SK-N-SH (cell line): ENCODE measurements at regions not wholly inside any gene's neighbourhood (a gene's known extent, or its start where the extent isn't known, plus 50 kb on each side); places are given as distances from the start of the nearest gene placed in this dataset.
"Not testable (repeated sequence)": the region's sequence is repeated elsewhere in the genome, so short reads cannot be mapped to it uniquely, and the experiment has no call there.

Source experiments
- CTCF ChIA-PET: fragments of 300-600, 350-600 bp; formaldehyde crosslinking; extraction: SDS; loops from one replicate; lab custom pipeline; 2021; lab: Yijun Ruan, JAX
- POLR2A ChIA-PET: fragments of 350-600 bp; sonication (Branson Sonifier 250); formaldehyde crosslinking; extraction: SDS; loops from one replicate; lab custom pipeline; 2020; ENCODE audit warnings: antibody characterized with exemption, inconsistent platforms; lab: Yijun Ruan, JAX
- DNase-seq: peaks from one replicate; pipeline ENCODE4 v3.0.0; 2012
- H2AFZ ChIP-seq: fragments of 200-600 bp; sonication (generic); 2 replicates; pipeline ENCODE4 v1.8.1; 2016; ENCODE audit warnings: antibody characterized with exemption, mild to moderate bottlenecking, low read depth
- H3F3A ChIP-seq: fragments of 200-600 bp; sonication (generic); replicated peaks from 2 replicates; pipeline ENCODE3; 2016; ENCODE audit warnings: antibody characterized with exemption, mild to moderate bottlenecking; ENCODE audit not compliant: insufficient read depth
- H3K27ac ChIP-seq, 2 experiments: fragments of 200-500 bp in 1 of 2; fragments of 200-600 bp in 1 of 2; sonication (Bioruptor generic) in 1 of 2; sonication (generic), shearing (Covaris generic) in 1 of 2; 2 replicates each; pipeline versions ENCODE4 v1.5.1 to v1.6.1; 2014 to 2016; ENCODE audit warnings: low read depth in 2 of 2, inconsistent platforms in 1 of 2, low read length in 1 of 2, mild to moderate bottlenecking in 1 of 2, mixed read lengths in 1 of 2
- H3K27me3 ChIP-seq: fragments of 200-600 bp; sonication (generic), shearing (Covaris generic); 2 replicates; pipeline ENCODE4 v1.6.1; 2016; ENCODE audit warnings: mixed run types; ENCODE audit not compliant: insufficient read depth
- H3K36me3 ChIP-seq, 2 experiments: fragments of 200-500 bp in 1 of 2; fragments of 200-600 bp in 1 of 2; sonication (Bioruptor generic) in 1 of 2; sonication (generic) in 1 of 2; replicated peaks in 1 of 2; 2 replicates each; pipeline versions ENCODE3 to v1.5.1; 2014 to 2016; ENCODE audit warnings: low read length in 1 of 2, mild to moderate bottlenecking in 1 of 2; ENCODE audit not compliant: insufficient read depth in 2 of 2, control insufficient read depth in 1 of 2
- H3K4me1 ChIP-seq, 2 experiments: fragments of 200-500 bp in 1 of 2; fragments of 200-600 bp in 1 of 2; sonication (Bioruptor generic) in 1 of 2; sonication (generic), shearing (Covaris generic) in 1 of 2; 2 replicates each; pipeline versions ENCODE4 v1.5.1 to v1.6.1; 2014 to 2016; ENCODE audit warnings: low read depth in 1 of 2, low read length in 1 of 2, mixed run types in 1 of 2; ENCODE audit not compliant: insufficient read depth in 2 of 2, control insufficient read depth in 1 of 2
- H3K4me2 ChIP-seq: fragments of 200-600 bp; sonication (generic), shearing (Covaris generic); 2 replicates; pipeline ENCODE4 v1.6.1; 2017; ENCODE audit warnings: mixed run types
- H3K4me3 ChIP-seq, 2 experiments: fragments of 200-500 bp in 1 of 2; fragments of 200-600 bp in 1 of 2; sonication (Bioruptor generic) in 1 of 2; sonication (generic), shearing (Covaris generic) in 1 of 2; 2 replicates each; pipeline versions ENCODE4 v1.5.1 to v1.8.1; 2014 to 2016; ENCODE audit warnings: low read depth in 2 of 2, inconsistent platforms in 1 of 2, low read length in 1 of 2, mild to moderate bottlenecking in 1 of 2, mixed read lengths in 1 of 2, moderate library complexity in 1 of 2
- H3K79me2 ChIP-seq: fragments of 200-600 bp; sonication (generic); 2 replicates; pipeline ENCODE4 v1.8.1; 2017; ENCODE audit warnings: mild to moderate bottlenecking; ENCODE audit not compliant: insufficient read depth
- H3K9ac ChIP-seq: fragments of 200-600 bp; sonication (generic); 2 replicates; pipeline ENCODE4 v1.6.1; 2017; ENCODE audit warnings: mixed run types
- H3K9me2 ChIP-seq: fragments of 200-600 bp; sonication (generic); 2 replicates; pipeline ENCODE4 v1.6.1; 2017; ENCODE audit warnings: mixed run types
- H3K9me3 ChIP-seq: fragments of 200-600 bp; sonication (generic); 2 replicates; pipeline ENCODE4 v1.6.1; 2017; ENCODE audit warnings: mixed run types, mild to moderate bottlenecking, moderate library complexity
- H4K20me1 ChIP-seq: fragments of 200-600 bp; sonication (generic); 2 replicates; pipeline ENCODE4 v1.6.1; 2017; ENCODE audit warnings: mild to moderate bottlenecking, mixed run types; ENCODE audit not compliant: insufficient read depth
- ELF1 ChIP-seq: IDR thresholded peaks from 2 replicates; pipeline ENCODE4 v1.4.0; 2012
- EZH2phosphoT487 ChIP-seq: fragments of 200-600 bp; sonication (generic); IDR thresholded peaks from 2 replicates; pipeline ENCODE4 v1.6.1; 2017; ENCODE audit warnings: low read depth, mixed run types, mild to moderate bottlenecking, antibody characterized with exemption, moderate library complexity, borderline replicate concordance
- MEF2A ChIP-seq: IDR thresholded peaks from 2 replicates; pipeline ENCODE4 v1.4.0; 2012; ENCODE audit warnings: low read depth, borderline replicate concordance
- MXI1 ChIP-seq: IDR thresholded peaks from 2 replicates; pipeline ENCODE4 v1.6.1; 2012; ENCODE audit warnings: mild to moderate bottlenecking, low read depth, low read length, improper control_type of control experiment
- NFIC ChIP-seq: IDR thresholded peaks from 2 replicates; pipeline ENCODE4 v1.4.0; 2012; ENCODE audit warnings: borderline replicate concordance
- POLR2AphosphoS5 ChIP-seq: IDR thresholded peaks from 2 replicates; pipeline ENCODE4 v1.6.1; 2012; ENCODE audit warnings: low read depth, low read length
- SMC3 ChIP-seq: IDR thresholded peaks from 2 replicates; pipeline ENCODE4 v1.6.1; 2012; ENCODE audit warnings: low read depth, low read length, improper control_type of control experiment
- TAF1 ChIP-seq: IDR thresholded peaks from 2 replicates; pipeline ENCODE4 v1.6.1; 2012; ENCODE audit warnings: low read depth, mild to moderate bottlenecking, low read length, moderate library complexity, borderline replicate concordance
- TEAD4 ChIP-seq: IDR thresholded peaks from 2 replicates; pipeline ENCODE4 v1.4.0; 2012; ENCODE audit warnings: mild to moderate bottlenecking, borderline replicate concordance; ENCODE audit not compliant: insufficient read depth
- YY1 ChIP-seq: IDR thresholded peaks from 2 replicates; pipeline ENCODE4 v1.4.0; 2012; ENCODE audit warnings: low read depth, mild to moderate bottlenecking
- WGBS: methylation state at CpG from one replicate; pipeline ENCODE4 v1.1.6; 2017; ENCODE audit warnings: low lambda C conversion rate; 5-methylcytosine and 5-hydroxymethylcytosine counted together
- TF ChIP-seq, protein P1 (sequence below): fragments of 150-350 bp; IDR thresholded peaks from 2 replicates; pipeline ENCODE4 v1.6.1; 2016; ENCODE audit warnings: mild to moderate bottlenecking, low read depth, low read length
- TF ChIP-seq, protein P2 (sequence below): IDR thresholded peaks from 2 replicates; pipeline ENCODE4 v1.6.1; 2012; ENCODE audit warnings: mild to moderate bottlenecking, low read depth, low read length, moderate library complexity

DNA sequence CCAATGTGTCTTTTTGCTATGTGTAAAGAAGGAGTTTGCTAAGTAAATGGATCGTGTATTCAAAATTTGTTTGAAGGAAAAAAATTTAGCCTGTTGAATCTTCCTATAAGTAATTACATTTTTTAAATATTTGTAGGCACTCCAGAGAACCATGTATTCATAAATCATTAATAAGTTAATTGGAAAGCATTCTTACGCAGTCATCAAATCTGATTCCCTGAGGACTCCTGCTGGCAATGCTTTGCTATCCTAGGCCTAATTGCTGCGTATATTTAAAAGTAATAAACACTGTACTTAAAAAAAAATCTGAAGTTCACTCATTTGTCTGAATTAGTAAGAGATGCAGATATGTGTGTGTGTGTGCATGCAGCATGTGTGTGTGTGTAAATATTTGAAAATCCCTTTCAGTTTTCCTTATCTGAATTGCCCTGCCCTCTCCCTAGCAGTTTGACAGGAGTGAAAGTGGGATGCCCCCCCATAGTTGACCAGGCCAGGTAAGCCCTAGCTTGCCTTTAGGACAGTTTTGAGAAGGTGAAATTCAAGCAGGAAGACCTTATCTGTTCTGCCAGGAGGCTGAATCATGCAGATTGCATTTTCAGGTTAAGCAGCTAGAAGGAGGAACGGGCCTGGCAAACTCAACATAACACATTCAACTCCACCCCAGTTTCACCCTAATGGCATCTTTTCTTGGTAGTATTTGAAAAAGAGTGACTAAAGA, 81.2 kb upstream of the DNAH5 start:
- H3K9me2 ChIP-seq, result no peaks in the 10 kb centered on the region
- 90% methylated on average over 4 of the region's 4 CpGs for WGBS
- no peaks in the 10 kb centered on the region for H3F3A ChIP-seq
- no peaks in the 10 kb centered on the region for H3K9me3 ChIP-seq
- ChIA-PET CTCF (interaction anchor here (1.5 kb wide), 1 partner anchor 244 kb away, joined by 3 read pairs; no protein-coding TSS in a partner anchor), POLR2A (no interaction called here)
- no peak for DNase-seq
- H3K79me2 ChIP-seq, result no peaks in the 10 kb centered on the region
- no peaks in the 10 kb centered on the region for H3K36me3 ChIP-seq
- no peak overlapping the region for H3K27ac ChIP-seq
- H2AFZ ChIP-seq, result no peak overlapping the region
- no peak overlapping the region for H3K4me2 ChIP-seq
- H3K4me3 ChIP-seq, result no peak overlapping the region
- H3K9ac ChIP-seq, result no peak overlapping the region
- H3K4me1 ChIP-seq, result no peaks in the 10 kb centered on the region
- H4K20me1 ChIP-seq, result no peaks in the 10 kb centered on the region
- no peak for TF ChIP-seq POLR2AphosphoS5
- TF ChIP-seq, protein P1, sequence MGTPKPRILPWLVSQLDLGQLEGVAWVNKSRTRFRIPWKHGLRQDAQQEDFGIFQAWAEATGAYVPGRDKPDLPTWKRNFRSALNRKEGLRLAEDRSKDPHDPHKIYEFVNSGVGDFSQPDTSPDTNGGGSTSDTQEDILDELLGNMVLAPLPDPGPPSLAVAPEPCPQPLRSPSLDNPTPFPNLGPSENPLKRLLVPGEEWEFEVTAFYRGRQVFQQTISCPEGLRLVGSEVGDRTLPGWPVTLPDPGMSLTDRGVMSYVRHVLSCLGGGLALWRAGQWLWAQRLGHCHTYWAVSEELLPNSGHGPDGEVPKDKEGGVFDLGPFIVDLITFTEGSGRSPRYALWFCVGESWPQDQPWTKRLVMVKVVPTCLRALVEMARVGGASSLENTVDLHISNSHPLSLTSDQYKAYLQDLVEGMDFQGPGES, result no peak
- no peaks in the 10 kb centered on the region for H3K27me3 ChIP-seq

DNA sequence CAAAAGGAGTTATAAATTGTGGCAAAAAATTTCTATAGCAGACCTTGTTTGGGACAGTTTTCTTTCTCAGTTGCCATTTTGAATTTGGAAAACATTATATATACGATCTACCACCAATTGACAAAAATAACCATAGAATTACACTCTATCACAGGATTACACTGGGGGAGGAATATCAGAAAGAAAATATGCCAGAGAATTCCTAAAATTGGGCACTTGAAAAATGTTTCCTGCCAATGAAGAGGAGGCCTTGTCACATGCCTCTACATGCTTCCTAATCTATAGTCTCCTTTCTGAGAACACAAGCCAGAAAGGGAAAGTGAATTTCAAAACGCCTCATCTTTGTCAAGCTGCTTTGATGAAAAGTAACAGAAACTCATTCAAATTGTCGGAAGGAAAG, 78.5 kb upstream of the DNAH5 start:
- Histone ChIP-seq H3K4me3 (no peak overlapping the region), H3F3A (no peaks in the 10 kb centered on the region), H2AFZ (no peak overlapping the region), H3K79me2 (no peaks in the 10 kb centered on the region), H3K27ac (no peak overlapping the region), H3K4me1 (no peaks in the 10 kb centered on the region), H3K27me3 (no peaks in the 10 kb centered on the region), H3K9me2 (no peaks in the 10 kb centered on the region), H3K9ac (no peak overlapping the region), H3K36me3 (no peaks in the 10 kb centered on the region), H3K4me2 (no peak overlapping the region), H4K20me1 (no peaks in the 10 kb centered on the region), H3K9me3 (no peaks in the 10 kb centered on the region)
- POLR2A ChIA-PET, result no interaction called here
- 94% methylated on average over 3 of the region's 3 CpGs for WGBS
- no peak for DNase-seq
- CTCF ChIA-PET, result no interaction called here
- TF ChIP-seq YY1 (no peak), EZH2phosphoT487 (no peak), NFIC (no peak), SMC3 (no peak), MXI1 (no peak), MEF2A (no peak), TEAD4 (no peak), ELF1 (no peak), TAF1 (no peak)
- TF ChIP-seq, protein P2, sequence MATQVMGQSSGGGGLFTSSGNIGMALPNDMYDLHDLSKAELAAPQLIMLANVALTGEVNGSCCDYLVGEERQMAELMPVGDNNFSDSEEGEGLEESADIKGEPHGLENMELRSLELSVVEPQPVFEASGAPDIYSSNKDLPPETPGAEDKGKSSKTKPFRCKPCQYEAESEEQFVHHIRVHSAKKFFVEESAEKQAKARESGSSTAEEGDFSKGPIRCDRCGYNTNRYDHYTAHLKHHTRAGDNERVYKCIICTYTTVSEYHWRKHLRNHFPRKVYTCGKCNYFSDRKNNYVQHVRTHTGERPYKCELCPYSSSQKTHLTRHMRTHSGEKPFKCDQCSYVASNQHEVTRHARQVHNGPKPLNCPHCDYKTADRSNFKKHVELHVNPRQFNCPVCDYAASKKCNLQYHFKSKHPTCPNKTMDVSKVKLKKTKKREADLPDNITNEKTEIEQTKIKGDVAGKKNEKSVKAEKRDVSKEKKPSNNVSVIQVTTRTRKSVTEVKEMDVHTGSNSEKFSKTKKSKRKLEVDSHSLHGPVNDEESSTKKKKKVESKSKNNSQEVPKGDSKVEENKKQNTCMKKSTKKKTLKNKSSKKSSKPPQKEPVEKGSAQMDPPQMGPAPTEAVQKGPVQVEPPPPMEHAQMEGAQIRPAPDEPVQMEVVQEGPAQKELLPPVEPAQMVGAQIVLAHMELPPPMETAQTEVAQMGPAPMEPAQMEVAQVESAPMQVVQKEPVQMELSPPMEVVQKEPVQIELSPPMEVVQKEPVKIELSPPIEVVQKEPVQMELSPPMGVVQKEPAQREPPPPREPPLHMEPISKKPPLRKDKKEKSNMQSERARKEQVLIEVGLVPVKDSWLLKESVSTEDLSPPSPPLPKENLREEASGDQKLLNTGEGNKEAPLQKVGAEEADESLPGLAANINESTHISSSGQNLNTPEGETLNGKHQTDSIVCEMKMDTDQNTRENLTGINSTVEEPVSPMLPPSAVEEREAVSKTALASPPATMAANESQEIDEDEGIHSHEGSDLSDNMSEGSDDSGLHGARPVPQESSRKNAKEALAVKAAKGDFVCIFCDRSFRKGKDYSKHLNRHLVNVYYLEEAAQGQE, result no peak

DNA sequence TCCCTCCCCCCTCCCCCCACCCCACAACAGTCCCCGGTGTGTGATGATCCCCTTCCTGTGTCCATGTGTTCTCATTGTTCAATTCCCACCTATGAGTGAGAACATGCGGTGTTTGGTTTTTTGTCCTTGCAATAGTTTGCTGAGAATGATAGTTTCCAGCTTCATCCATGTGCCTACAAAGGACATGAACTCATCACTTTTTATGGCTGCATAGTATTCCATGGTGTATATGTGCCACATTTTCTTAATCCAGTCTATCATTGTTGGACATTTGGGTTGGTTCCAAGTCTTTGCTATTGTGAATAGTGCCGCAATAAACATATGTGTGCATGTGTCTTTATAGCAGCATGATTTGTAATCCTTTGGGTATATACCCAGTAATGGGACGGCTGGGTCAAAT, 76.5 kb upstream of the DNAH5 start:
- POLR2A ChIA-PET, DNase-seq, H3K4me1 ChIP-seq, H3K27me3 ChIP-seq, CTCF ChIA-PET, H3K27ac ChIP-seq, H4K20me1 ChIP-seq, H3K4me3 ChIP-seq, H3F3A ChIP-seq, H3K9me3 ChIP-seq, H3K9ac ChIP-seq, H2AFZ ChIP-seq, H3K36me3 ChIP-seq, H3K9me2 ChIP-seq, H3K4me2 ChIP-seq, H3K79me2 ChIP-seq: not testable (repeated sequence)
- WGBS, result 93% methylated on average over 3 of the region's 4 CpGs
